ENCODE measurements at regions not wholly inside any gene's neighbourhood (a gene's known extent, or its start where the extent isn't known, plus 50 kb on each side); places are given as distances from the start of the nearest gene placed in this dataset.

DNA sequence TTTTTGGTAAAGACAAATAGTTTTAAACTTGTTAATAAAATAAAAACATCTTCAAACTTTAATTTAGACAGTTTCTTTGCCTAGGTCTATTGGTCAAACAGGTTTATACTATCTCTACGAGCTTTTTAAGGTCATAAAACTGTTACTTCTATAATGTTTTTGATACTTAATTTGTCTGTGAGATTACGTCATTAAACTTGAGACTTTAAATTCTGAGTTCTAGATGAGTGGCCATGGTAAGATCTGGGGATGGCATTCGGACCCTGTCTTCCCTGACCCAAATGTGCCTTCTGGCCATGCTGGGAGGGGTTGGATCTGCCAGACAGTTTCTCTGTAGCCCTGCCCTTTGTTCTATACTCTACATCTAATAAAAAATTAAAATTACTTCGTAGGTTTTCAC, 497.8 kb downstream of the TMEM135 start:
- TF ChIP-seq, protein P1, sequence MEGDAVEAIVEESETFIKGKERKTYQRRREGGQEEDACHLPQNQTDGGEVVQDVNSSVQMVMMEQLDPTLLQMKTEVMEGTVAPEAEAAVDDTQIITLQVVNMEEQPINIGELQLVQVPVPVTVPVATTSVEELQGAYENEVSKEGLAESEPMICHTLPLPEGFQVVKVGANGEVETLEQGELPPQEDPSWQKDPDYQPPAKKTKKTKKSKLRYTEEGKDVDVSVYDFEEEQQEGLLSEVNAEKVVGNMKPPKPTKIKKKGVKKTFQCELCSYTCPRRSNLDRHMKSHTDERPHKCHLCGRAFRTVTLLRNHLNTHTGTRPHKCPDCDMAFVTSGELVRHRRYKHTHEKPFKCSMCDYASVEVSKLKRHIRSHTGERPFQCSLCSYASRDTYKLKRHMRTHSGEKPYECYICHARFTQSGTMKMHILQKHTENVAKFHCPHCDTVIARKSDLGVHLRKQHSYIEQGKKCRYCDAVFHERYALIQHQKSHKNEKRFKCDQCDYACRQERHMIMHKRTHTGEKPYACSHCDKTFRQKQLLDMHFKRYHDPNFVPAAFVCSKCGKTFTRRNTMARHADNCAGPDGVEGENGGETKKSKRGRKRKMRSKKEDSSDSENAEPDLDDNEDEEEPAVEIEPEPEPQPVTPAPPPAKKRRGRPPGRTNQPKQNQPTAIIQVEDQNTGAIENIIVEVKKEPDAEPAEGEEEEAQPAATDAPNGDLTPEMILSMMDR (IDR thresholded peaks at IDR 0.05; ENCODE audit: low read depth, low read length, poor library complexity, severe bottlenecking), result no peak
- no peak for TF ChIP-seq EZH2phosphoT487 (IDR thresholded peaks at IDR 0.05; ENCODE audit: borderline replicate concordance, low read length)
